ENCODE measurements at regions not wholly inside any gene's neighbourhood (a gene's known extent, or its start where the extent isn't known, plus 50 kb on each side); places are given as distances from the start of the nearest gene placed in this dataset.

DNA sequence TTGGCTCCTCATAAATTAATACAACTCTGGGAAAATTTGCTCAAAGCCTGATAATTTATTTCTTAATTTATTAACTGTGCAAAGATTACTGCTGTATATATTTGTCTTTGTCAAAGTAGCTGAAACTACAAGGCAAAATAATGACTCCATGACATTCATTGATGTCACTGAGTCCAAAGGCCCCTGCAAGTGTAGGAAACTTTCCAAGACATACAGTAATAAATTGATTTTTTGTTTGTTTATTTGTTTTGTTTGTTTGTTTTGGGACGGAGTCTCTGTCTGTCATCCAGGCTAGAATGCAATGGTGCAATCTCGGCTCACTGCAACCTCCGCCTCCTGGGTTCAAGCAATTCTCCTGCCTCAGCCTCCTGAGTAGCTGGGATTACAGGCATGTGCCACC is 96.8 kb upstream of the LPP start:
- TF ChIP-seq, protein P1, sequence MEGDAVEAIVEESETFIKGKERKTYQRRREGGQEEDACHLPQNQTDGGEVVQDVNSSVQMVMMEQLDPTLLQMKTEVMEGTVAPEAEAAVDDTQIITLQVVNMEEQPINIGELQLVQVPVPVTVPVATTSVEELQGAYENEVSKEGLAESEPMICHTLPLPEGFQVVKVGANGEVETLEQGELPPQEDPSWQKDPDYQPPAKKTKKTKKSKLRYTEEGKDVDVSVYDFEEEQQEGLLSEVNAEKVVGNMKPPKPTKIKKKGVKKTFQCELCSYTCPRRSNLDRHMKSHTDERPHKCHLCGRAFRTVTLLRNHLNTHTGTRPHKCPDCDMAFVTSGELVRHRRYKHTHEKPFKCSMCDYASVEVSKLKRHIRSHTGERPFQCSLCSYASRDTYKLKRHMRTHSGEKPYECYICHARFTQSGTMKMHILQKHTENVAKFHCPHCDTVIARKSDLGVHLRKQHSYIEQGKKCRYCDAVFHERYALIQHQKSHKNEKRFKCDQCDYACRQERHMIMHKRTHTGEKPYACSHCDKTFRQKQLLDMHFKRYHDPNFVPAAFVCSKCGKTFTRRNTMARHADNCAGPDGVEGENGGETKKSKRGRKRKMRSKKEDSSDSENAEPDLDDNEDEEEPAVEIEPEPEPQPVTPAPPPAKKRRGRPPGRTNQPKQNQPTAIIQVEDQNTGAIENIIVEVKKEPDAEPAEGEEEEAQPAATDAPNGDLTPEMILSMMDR (IDR thresholded peaks at IDR 0.05): no peak
- TF ChIP-seq POLR2A (IDR thresholded peaks at IDR 0.05): no peak
- H3K4me3 ChIP-seq: no peak overlapping the region
- peaks cover 0 to 5% (median 2%) of the 10 kb centered on the region in 4 donors for H3K4me1 ChIP-seq
- no peaks in the 10 kb centered on the region for H3K9me3 ChIP-seq
- no peaks in the 10 kb centered on the region for H3K36me3 ChIP-seq
- H3K27me3 ChIP-seq: no peaks in the 10 kb centered on the region
- no peak for DNase-seq
- no peak overlapping the region for H3K27ac ChIP-seq

DNA sequence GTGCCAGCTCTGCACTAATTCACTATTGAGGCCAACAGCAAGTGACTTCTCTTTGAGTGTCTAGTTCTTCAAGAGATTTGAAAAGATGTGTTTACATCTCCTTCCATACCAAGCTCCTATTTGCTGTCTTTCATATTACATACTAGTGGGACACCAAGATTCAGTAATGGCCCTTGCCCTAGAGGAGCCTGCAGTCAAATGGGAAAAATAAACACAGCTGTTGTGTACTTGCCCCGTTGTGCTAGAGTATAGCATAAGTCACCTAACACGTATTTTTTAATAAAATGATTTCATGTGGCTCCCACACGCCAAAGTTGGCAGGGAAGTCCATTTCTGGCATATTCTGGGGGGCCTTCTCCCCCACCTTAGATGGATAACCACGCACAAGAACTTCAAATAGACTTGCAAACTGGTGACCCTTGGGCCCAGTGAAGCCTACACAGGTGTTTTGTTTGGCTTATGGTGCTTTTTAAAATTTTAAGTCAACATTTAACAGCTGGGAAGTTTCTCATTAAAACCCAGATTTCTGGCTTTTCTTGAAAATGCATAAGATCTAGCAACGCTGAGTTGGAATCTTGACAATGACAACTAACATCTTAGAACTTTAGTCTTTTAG is 95.3 kb upstream of the LPP start:
- Histone ChIP-seq H3K9me3 (no peaks in the 10 kb centered on the region), H3K4me3 (no peak overlapping the region), H3K27me3 (no peaks in the 10 kb centered on the region), H3K36me3 (no peaks in the 10 kb centered on the region), H3K4me1 (peaks cover 0 to 4% (median 0%) of the 10 kb centered on the region in 4 donors), H3K27ac (no peak overlapping the region)
- no peak for DNase-seq
- TF ChIP-seq POLR2A (IDR thresholded peaks at IDR 0.05): no peak
- TF ChIP-seq, protein P1 (IDR thresholded peaks at IDR 0.05): no peak

DNA sequence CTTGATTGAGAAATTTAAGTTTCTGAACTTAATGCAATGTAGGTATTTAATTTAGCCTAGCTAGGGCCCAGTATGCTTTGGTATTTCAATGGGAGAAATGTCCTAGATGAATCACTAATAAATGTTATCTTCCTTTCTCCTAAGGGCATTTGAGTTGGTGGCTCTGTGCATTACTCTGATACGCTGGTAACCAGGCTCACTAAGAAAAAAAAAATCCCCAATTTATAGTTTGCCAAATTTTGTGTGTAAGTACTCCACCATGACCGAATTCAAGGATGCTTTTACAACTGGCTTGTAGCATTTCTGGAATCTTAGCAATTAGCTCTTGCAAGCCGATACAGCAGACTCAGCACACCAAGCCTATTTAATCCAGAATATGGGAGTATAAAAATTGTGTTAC is 94.6 kb upstream of the LPP start:
- Histone ChIP-seq H3K27me3 (no peaks in the 10 kb centered on the region), H3K27ac (no peak overlapping the region), H3K4me1 (peaks cover 0 to 4% (median 0%) of the 10 kb centered on the region in 4 donors), H3K9me3 (no peaks in the 10 kb centered on the region), H3K4me3 (no peak overlapping the region), H3K36me3 (no peaks in the 10 kb centered on the region)
- TF ChIP-seq, protein P1 (IDR thresholded peaks at IDR 0.05): no peak
- no peak for TF ChIP-seq POLR2A (IDR thresholded peaks at IDR 0.05)
- no peak for DNase-seq

DNA sequence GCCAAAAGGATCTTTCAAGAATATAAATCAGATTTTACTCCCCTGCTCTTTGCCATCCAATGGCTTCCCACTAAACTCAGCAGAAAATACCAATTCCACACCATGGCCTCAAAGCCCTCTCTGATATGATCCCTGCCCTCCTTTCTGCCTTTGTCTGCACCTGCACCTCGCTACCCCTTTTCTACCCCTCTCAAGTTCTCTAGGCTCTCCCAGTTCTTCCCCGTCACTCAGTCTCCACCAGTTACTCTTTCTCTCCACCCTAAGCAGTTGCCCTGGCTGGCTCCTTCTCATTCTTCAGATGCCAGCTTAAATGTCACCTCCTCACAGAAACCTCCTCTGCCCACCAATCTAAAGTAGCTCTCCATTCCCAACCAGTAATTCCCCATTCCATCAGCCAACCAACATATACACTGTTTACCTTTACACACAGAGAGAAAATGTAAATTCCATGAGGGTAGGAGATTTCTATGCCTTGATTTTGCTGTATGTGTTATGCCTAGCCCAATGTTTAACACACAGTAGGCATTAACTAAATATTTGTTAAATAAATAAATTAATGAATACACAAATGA is 93.6 kb upstream of the LPP start:
- Histone ChIP-seq H3K4me1 (peaks cover 0 to 4% (median 0%) of the 10 kb centered on the region in 4 donors), H3K4me3 (no peak overlapping the region), H3K36me3 (no peaks in the 10 kb centered on the region), H3K9me3 (no peaks in the 10 kb centered on the region), H3K27me3 (no peaks in the 10 kb centered on the region), H3K27ac (no peak overlapping the region)
- TF ChIP-seq, protein P1 (IDR thresholded peaks at IDR 0.05): no peak
- no peak for TF ChIP-seq POLR2A (IDR thresholded peaks at IDR 0.05)
- no peak for DNase-seq

DNA sequence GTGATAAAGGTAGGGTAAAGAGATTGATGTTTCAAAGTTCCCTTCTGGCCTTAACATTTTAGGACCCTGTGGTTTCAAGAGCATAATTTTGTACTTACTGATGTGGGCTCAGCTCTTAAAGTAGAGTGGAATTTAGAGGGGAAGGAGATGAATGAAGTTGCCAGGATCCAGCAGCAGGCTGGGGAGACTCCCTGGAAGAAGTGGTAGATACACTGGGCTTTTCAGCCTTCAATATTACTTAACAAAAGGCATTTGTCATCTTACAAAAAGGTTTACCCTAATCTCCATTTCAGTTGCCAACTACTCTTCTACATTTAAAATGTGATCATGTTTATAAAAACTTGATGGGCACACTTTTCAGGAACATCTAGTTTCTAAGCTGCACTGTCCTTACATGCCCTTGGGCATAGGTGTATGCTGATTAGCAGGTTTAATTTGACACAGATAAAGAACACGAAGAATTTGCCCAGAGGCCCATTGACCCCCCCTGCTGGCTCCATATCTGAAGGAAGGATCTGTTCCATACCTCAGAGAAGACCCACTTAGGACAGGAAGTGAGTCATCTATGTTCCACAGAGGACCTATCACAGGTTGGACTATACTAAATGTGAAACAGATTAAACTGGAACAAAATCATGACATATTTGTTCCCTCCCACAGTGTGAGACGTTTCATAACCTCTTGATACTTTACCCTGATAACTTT is 93.0 kb upstream of the LPP start:
- no peak for TF ChIP-seq POLR2A (IDR thresholded peaks at IDR 0.05)
- TF ChIP-seq, protein P1 (IDR thresholded peaks at IDR 0.05): peak in 3 of 6 experiments; percentile 8 to 33 (median 17)
- Histone ChIP-seq H3K4me1 (peaks cover 0 to 4% (median 0%) of the 10 kb centered on the region in 4 donors), H3K4me3 (no peak overlapping the region), H3K9me3 (no peaks in the 10 kb centered on the region), H3K36me3 (no peaks in the 10 kb centered on the region), H3K27ac (no peak overlapping the region), H3K27me3 (no peaks in the 10 kb centered on the region)
- peak in 2 of 3 donors; percentile 61 to 86 for DNase-seq

Measured in Peyer's patch (tissue), 4 donors.